Neural progenitor cell (in vitro differentiated cells): ENCODE measurements at regions not wholly inside any gene's neighbourhood (a gene's known extent, or its start where the extent isn't known, plus 50 kb on each side); places are given as distances from the start of the nearest gene placed in this dataset.

Experiments used
- DNase-seq: peaks from one replicate; pipeline ENCODE4 v3.0.0-alpha.2; 2016; ENCODE audit warnings: low spot score
- H2AFZ ChIP-seq: fragments of 200-600 bp; sonication (generic); replicated peaks from 2 replicates; pipeline ENCODE4 v1.6.1; 2016; ENCODE audit warnings: antibody characterized with exemption
- H3F3A ChIP-seq: fragments of 200-600 bp; sonication (generic); 2 replicates; pipeline ENCODE4 v1.6.1; 2016; ENCODE audit warnings: antibody characterized with exemption, low read depth
- H3K27ac ChIP-seq: fragments of 200-600 bp; sonication (generic); 2 replicates; pipeline ENCODE4 v1.5.1; 2016; ENCODE audit warnings: mild to moderate bottlenecking
- H3K27me3 ChIP-seq: fragments of 200-600 bp; sonication (generic); 2 replicates; pipeline ENCODE4 v1.6.1; 2016; ENCODE audit warnings: mild to moderate bottlenecking, moderate library complexity
- H3K36me3 ChIP-seq: fragments of 200-600 bp; sonication (generic); 2 replicates; pipeline ENCODE4 v1.5.1; 2016
- H3K4me1 ChIP-seq: fragments of 200-600 bp; sonication (generic); 2 replicates; pipeline ENCODE4 v1.6.1; 2016; ENCODE audit warnings: mixed run types
- H3K4me2 ChIP-seq: fragments of 200-600 bp; sonication (generic); 2 replicates; pipeline ENCODE4 v1.6.1; 2016
- H3K4me3 ChIP-seq: fragments of 200-600 bp; sonication (generic); 2 replicates; pipeline ENCODE4 v1.5.1; 2016
- H3K79me2 ChIP-seq: fragments of 200-600 bp; sonication (generic); 2 replicates; pipeline ENCODE4 v1.6.1; 2016; ENCODE audit warnings: low read depth
- H3K9ac ChIP-seq: fragments of 200-600 bp; sonication (generic); 2 replicates; pipeline ENCODE4 v1.6.1; 2016
- H3K9me3 ChIP-seq: fragments of 200-600 bp; sonication (generic); 2 replicates; pipeline ENCODE4 v1.5.1; 2016; ENCODE audit warnings: low read depth
- H4K20me1 ChIP-seq: fragments of 200-600 bp; sonication (generic); 2 replicates; pipeline ENCODE4 v1.6.1; 2016; ENCODE audit warnings: low read depth
- H3K27ac Mint-ChIP-seq: 3 replicates; pipeline ENCODE4 v1.8.0; 2021; ENCODE audit warnings: mixed read lengths
- H3K27me3 Mint-ChIP-seq: 2 replicates; pipeline ENCODE4 v1.8.0; 2022; ENCODE audit warnings: low read depth, mild to moderate bottlenecking, inconsistent platforms, moderate library complexity, mixed read lengths; ENCODE audit not compliant: insufficient read depth
- H3K36me3 Mint-ChIP-seq: 3 replicates; pipeline ENCODE4 v1.8.0; 2021; ENCODE audit warnings: mixed read lengths
- H3K4me1 Mint-ChIP-seq: 3 replicates; pipeline ENCODE4 v1.8.0; 2021; ENCODE audit warnings: mixed read lengths
- H3K4me3 Mint-ChIP-seq: 3 replicates; pipeline ENCODE4 v1.8.0; 2021; ENCODE audit warnings: mild to moderate bottlenecking, moderate library complexity, mixed read lengths
- H3K9me3 Mint-ChIP-seq: 3 replicates; pipeline ENCODE4 v1.8.0; 2020; ENCODE audit warnings: mixed read lengths
- EZH2 ChIP-seq: fragments of 200-600 bp; sonication (generic); IDR thresholded peaks from 2 replicates; pipeline ENCODE4 v1.6.1; 2017; ENCODE audit warnings: antibody characterized with exemption, mild to moderate bottlenecking, moderate library complexity
- EZH2phosphoT487 ChIP-seq: fragments of 200-600 bp; sonication (generic); IDR thresholded peaks from 2 replicates; pipeline ENCODE4 v1.6.1; 2017; ENCODE audit warnings: antibody characterized with exemption
- TF ChIP-seq, protein P1 (sequence below): fragments of 200-600 bp; sonication (generic); IDR thresholded peaks from 2 replicates; pipeline ENCODE4 v1.5.1; 2017; ENCODE audit warnings: antibody characterized with exemption, mild to moderate bottlenecking

DNA sequence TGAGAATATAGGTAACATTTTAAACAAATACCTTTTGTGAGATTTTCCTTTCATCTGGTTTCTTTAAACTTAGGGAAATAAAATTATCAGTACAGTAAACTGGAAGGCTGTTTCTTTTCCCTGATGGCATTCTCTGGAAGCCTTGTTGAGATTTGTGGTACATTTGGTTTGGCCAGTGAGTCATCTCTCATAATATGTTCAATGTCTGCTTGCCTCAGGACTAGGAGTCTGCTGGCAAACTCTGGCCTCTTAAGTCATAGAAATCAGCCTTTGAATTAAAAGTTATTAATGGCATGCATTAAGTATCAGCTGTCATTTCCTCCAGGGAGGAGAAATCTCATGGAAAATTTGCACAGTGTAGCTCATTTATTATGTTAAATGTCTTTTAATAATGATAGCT lies 316.6 kb upstream of the KIAA1217 start:
- Mint-ChIP-seq H3K4me1 (no peaks in the 10 kb centered on the region), H3K4me3 (no peak overlapping the region), H3K36me3 (no peaks in the 10 kb centered on the region), H3K9me3 (no peaks in the 10 kb centered on the region), H3K27me3 (peaks cover 2% of the 10 kb centered on the region), H3K27ac (no peak overlapping the region)
- TF ChIP-seq, protein P1, sequence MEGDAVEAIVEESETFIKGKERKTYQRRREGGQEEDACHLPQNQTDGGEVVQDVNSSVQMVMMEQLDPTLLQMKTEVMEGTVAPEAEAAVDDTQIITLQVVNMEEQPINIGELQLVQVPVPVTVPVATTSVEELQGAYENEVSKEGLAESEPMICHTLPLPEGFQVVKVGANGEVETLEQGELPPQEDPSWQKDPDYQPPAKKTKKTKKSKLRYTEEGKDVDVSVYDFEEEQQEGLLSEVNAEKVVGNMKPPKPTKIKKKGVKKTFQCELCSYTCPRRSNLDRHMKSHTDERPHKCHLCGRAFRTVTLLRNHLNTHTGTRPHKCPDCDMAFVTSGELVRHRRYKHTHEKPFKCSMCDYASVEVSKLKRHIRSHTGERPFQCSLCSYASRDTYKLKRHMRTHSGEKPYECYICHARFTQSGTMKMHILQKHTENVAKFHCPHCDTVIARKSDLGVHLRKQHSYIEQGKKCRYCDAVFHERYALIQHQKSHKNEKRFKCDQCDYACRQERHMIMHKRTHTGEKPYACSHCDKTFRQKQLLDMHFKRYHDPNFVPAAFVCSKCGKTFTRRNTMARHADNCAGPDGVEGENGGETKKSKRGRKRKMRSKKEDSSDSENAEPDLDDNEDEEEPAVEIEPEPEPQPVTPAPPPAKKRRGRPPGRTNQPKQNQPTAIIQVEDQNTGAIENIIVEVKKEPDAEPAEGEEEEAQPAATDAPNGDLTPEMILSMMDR, result no peak
- no peak for TF ChIP-seq EZH2phosphoT487
- Histone ChIP-seq H2AFZ (no peak overlapping the region), H3K27me3 (no peaks in the 10 kb centered on the region), H3K36me3 (no peaks in the 10 kb centered on the region), H3K9ac (no peak overlapping the region), H3K9me3 (no peaks in the 10 kb centered on the region), H3F3A (no peaks in the 10 kb centered on the region), H3K4me2 (no peak overlapping the region), H4K20me1 (no peaks in the 10 kb centered on the region), H3K4me3 (no peak overlapping the region), H3K27ac (no peak overlapping the region), H3K79me2 (no peaks in the 10 kb centered on the region), H3K4me1 (no peaks in the 10 kb centered on the region)
- no peak for DNase-seq

DNA sequence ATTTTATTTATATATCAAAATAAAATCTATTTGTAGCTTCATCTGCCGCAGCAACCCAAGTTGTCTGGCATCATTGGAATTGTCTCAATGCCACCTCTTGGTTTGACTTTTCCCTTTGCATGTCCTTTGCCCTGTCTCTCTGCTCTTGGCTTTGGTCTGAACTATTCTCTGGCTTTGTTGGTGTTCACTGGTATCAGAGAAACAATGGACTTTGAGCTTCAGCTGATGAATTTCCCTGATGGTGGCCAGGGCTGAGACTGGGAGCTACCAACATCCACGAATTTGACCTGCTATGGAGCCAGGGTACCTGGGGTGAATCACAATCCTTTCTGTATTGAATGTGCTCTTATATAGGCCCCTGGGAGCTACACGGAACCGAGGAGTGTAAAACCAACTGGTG lies 311.7 kb upstream of the KIAA1217 start:
- H3K27ac ChIP-seq, result no peak overlapping the region
- H3K36me3 ChIP-seq, result no peaks in the 10 kb centered on the region
- no peaks in the 10 kb centered on the region for H3K9me3 Mint-ChIP-seq
- no peak overlapping the region for H3K4me2 ChIP-seq
- TF ChIP-seq EZH2phosphoT487 (no peak), EZH2 (no peak)
- TF ChIP-seq, protein P1, result no peak
- no peaks in the 10 kb centered on the region for H3K27me3 ChIP-seq
- H4K20me1 ChIP-seq, result no peaks in the 10 kb centered on the region
- H3K27ac Mint-ChIP-seq, result no peak overlapping the region
- no peak overlapping the region for H3K4me3 ChIP-seq
- no peaks in the 10 kb centered on the region for H3K4me1 Mint-ChIP-seq
- H3F3A ChIP-seq, result no peaks in the 10 kb centered on the region
- H3K36me3 Mint-ChIP-seq, result no peaks in the 10 kb centered on the region
- no peaks in the 10 kb centered on the region for H3K9me3 ChIP-seq
- no peak overlapping the region for H3K4me3 Mint-ChIP-seq
- no peak overlapping the region for H2AFZ ChIP-seq
- H3K4me1 ChIP-seq, result no peaks in the 10 kb centered on the region
- no peak for DNase-seq
- H3K27me3 Mint-ChIP-seq, result no peaks in the 10 kb centered on the region
- no peak overlapping the region for H3K9ac ChIP-seq
- H3K79me2 ChIP-seq, result no peaks in the 10 kb centered on the region

DNA sequence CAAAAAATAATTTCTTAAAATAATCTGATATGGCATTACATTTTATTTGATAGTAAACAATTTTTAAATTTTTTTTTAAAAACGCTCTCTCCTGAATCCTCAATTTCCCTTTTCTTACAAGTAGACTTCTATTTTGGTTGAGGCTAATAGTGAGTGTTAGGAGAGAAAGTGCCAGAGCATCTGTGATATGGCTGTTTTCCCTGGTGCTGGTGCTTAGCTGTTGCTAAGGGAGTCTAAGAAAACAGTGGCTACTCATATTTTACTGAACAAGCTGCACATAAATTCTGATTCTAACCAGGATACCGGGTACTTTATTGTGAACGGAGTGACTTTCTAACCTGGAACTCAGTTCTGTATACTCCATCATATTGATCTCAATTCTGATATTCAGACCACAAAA lies 311.1 kb upstream of the KIAA1217 start:
- no peak for TF ChIP-seq EZH2phosphoT487
- TF ChIP-seq, protein P1, result no peak
- TF ChIP-seq EZH2, result no peak
- Histone ChIP-seq H3K9ac (no peak overlapping the region), H4K20me1 (no peaks in the 10 kb centered on the region), H3K36me3 (no peaks in the 10 kb centered on the region), H3K27ac (no peak overlapping the region), H3F3A (no peaks in the 10 kb centered on the region), H3K4me3 (no peak overlapping the region), H3K4me2 (no peak overlapping the region), H3K4me1 (no peaks in the 10 kb centered on the region), H3K9me3 (no peaks in the 10 kb centered on the region), H3K27me3 (no peaks in the 10 kb centered on the region), H3K79me2 (no peaks in the 10 kb centered on the region), H2AFZ (no peak overlapping the region)
- no peak overlapping the region for H3K27ac Mint-ChIP-seq
- DNase-seq, result no peak
- H3K4me1 Mint-ChIP-seq, result no peaks in the 10 kb centered on the region
- no peaks in the 10 kb centered on the region for H3K36me3 Mint-ChIP-seq
- no peaks in the 10 kb centered on the region for H3K27me3 Mint-ChIP-seq
- no peaks in the 10 kb centered on the region for H3K9me3 Mint-ChIP-seq
- no peak overlapping the region for H3K4me3 Mint-ChIP-seq

DNA sequence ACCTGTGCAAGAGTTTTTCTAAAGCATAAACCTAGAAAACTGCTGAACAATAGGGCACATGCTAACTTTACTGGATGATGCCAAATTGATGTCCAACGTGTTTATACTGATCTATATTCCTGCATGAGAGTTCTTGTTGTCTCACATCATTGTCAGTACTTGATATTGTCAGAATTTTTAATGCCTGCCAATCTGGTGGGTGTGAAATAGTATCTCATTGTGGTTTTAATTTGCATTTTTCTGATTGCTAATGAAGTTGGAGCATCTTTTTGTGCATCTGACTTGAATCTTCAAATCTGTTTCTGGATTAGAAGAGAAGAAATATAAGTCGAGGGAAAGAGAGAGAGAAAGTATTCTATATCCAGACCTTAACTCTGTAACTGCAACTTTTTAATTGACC lies 309.8 kb upstream of the KIAA1217 start:
- Mint-ChIP-seq H3K27ac (no peak overlapping the region), H3K9me3 (no peaks in the 10 kb centered on the region), H3K27me3 (no peaks in the 10 kb centered on the region), H3K4me1 (no peaks in the 10 kb centered on the region), H3K36me3 (no peaks in the 10 kb centered on the region), H3K4me3 (no peak overlapping the region)
- DNase-seq, result no peak
- Histone ChIP-seq H3K27ac (no peak overlapping the region), H3K4me3 (no peak overlapping the region), H2AFZ (no peak overlapping the region), H4K20me1 (no peaks in the 10 kb centered on the region), H3K4me2 (no peak overlapping the region), H3K9ac (no peak overlapping the region), H3F3A (no peaks in the 10 kb centered on the region), H3K4me1 (no peaks in the 10 kb centered on the region), H3K27me3 (no peaks in the 10 kb centered on the region), H3K79me2 (no peaks in the 10 kb centered on the region), H3K9me3 (no peaks in the 10 kb centered on the region), H3K36me3 (no peaks in the 10 kb centered on the region)
- TF ChIP-seq, protein P1, result no peak
- TF ChIP-seq EZH2 (no peak), EZH2phosphoT487 (no peak)
